Activated naive CD8-positive, alpha-beta T cell treated with anti-CD3 and anti-CD28 coated beads, Interleukin-2, amount 50 U/mL, for 24 hours (primary cell): ENCODE measurements at regions not wholly inside any gene's neighbourhood (a gene's known extent, or its start where the extent isn't known, plus 50 kb on each side); places are given as distances from the start of the nearest gene placed in this dataset.
"Not testable (repeated sequence)": the region's sequence is repeated elsewhere in the genome, so short reads cannot be mapped to it uniquely, and the experiment has no call there.

Experiments
- ATAC-seq: fragments of 150-1000 bp; cut with Tn5 transposase; one replicate; pipeline ENCODE4 v1.10.0; 2021
- DNase-seq: peaks from one replicate; pipeline ENCODE4 v3.0.0; 2021
- H3K27ac Mint-ChIP-seq: one replicate; pipeline ENCODE4 v1.8.0; 2021; ENCODE audit warnings: mild to moderate bottlenecking, mixed read lengths
- H3K27me3 Mint-ChIP-seq: one replicate; pipeline ENCODE4 v1.8.0; 2021; ENCODE audit warnings: mixed read lengths
- H3K36me3 Mint-ChIP-seq: one replicate; pipeline ENCODE4 v1.8.0; 2021; ENCODE audit warnings: low read depth, mixed read lengths
- H3K4me1 Mint-ChIP-seq: one replicate; pipeline ENCODE4 v1.8.0; 2021; ENCODE audit warnings: mixed read lengths
- H3K4me3 Mint-ChIP-seq: one replicate; pipeline ENCODE4 v1.8.0; 2021; ENCODE audit warnings: mild to moderate bottlenecking, moderate library complexity, mixed read lengths
- H3K9me3 Mint-ChIP-seq: one replicate; pipeline ENCODE4 v1.8.0; 2021; ENCODE audit warnings: mixed read lengths

GRCh38 chr13:18273785-18274514, 907.7 kb downstream of the TUBA3C start:
- not testable (repeated sequence) for H3K27ac Mint-ChIP-seq, H3K4me1 Mint-ChIP-seq, H3K36me3 Mint-ChIP-seq, H3K27me3 Mint-ChIP-seq, H3K4me3 Mint-ChIP-seq, ATAC-seq, DNase-seq, H3K9me3 Mint-ChIP-seq

GRCh38 chr13:18258801-18259419, 922.7 kb downstream of the TUBA3C start:
- not testable (repeated sequence) for H3K27ac Mint-ChIP-seq, H3K4me3 Mint-ChIP-seq, H3K9me3 Mint-ChIP-seq, H3K4me1 Mint-ChIP-seq, H3K36me3 Mint-ChIP-seq, ATAC-seq, H3K27me3 Mint-ChIP-seq, DNase-seq

- not testable (repeated sequence) for DNase-seq, H3K4me3 Mint-ChIP-seq, ATAC-seq, H3K9me3 Mint-ChIP-seq, H3K4me1 Mint-ChIP-seq, H3K27me3 Mint-ChIP-seq, H3K36me3 Mint-ChIP-seq, H3K27ac Mint-ChIP-seq
Observed at GRCh38 chr13:18257686-18258085, 923.9 kb downstream of the TUBA3C start.

- H3K4me1 Mint-ChIP-seq, H3K27me3 Mint-ChIP-seq, DNase-seq, H3K36me3 Mint-ChIP-seq, H3K9me3 Mint-ChIP-seq, H3K4me3 Mint-ChIP-seq, ATAC-seq, H3K27ac Mint-ChIP-seq: not testable (repeated sequence)
Observed at GRCh38 chr13:18252848-18253247, 928.8 kb downstream of the TUBA3C start.

- not testable (repeated sequence) for H3K9me3 Mint-ChIP-seq, H3K4me3 Mint-ChIP-seq, H3K27me3 Mint-ChIP-seq, H3K36me3 Mint-ChIP-seq, DNase-seq, H3K4me1 Mint-ChIP-seq, ATAC-seq, H3K27ac Mint-ChIP-seq
Observed at GRCh38 chr13:18248533-18249240, 932.9 kb downstream of the TUBA3C start.

- ATAC-seq, H3K27ac Mint-ChIP-seq, H3K27me3 Mint-ChIP-seq, DNase-seq, H3K4me1 Mint-ChIP-seq, H3K36me3 Mint-ChIP-seq, H3K4me3 Mint-ChIP-seq, H3K9me3 Mint-ChIP-seq: not testable (repeated sequence)
Observed at GRCh38 chr13:18240086-18240485, 941.5 kb downstream of the TUBA3C start.

- H3K4me1 Mint-ChIP-seq, H3K27me3 Mint-ChIP-seq: not testable (repeated sequence)
Observed at GRCh38 chr13:18238586-18238985, 943.0 kb downstream of the TUBA3C start.

GRCh38 chr13:18236528-18236815, 945.2 kb downstream of the TUBA3C start:
- Mint-ChIP-seq H3K27me3 (no peaks in the 10 kb centered on the region), H3K27ac (no peak overlapping the region), H3K4me3 (no peak overlapping the region), H3K9me3 (no peaks in the 10 kb centered on the region), H3K36me3 (no peaks in the 10 kb centered on the region), H3K4me1 (no peaks in the 10 kb centered on the region)
- no peak for ATAC-seq
- DNase-seq, result no peak

More at GRCh38 chr13:18238586-18238985, 943.0 kb downstream of the TUBA3C start:
- not testable (repeated sequence) for H3K9me3 Mint-ChIP-seq, ATAC-seq, DNase-seq, H3K36me3 Mint-ChIP-seq, H3K27ac Mint-ChIP-seq, H3K4me3 Mint-ChIP-seq

GRCh38 chr13:18235756-18236527, 945.7 kb downstream of the TUBA3C start:
- no peaks in the 10 kb centered on the region for H3K9me3 Mint-ChIP-seq
- H3K4me3 Mint-ChIP-seq, result no peak overlapping the region
- DNase-seq (no peak), ATAC-seq (no peak)
- no peak overlapping the region for H3K27ac Mint-ChIP-seq
- H3K27me3 Mint-ChIP-seq, result no peaks in the 10 kb centered on the region
- no peaks in the 10 kb centered on the region for H3K36me3 Mint-ChIP-seq
- no peaks in the 10 kb centered on the region for H3K4me1 Mint-ChIP-seq

- Mint-ChIP-seq H3K4me3 (no peak overlapping the region), H3K9me3 (no peaks in the 10 kb centered on the region), H3K36me3 (no peaks in the 10 kb centered on the region), H3K4me1 (no peaks in the 10 kb centered on the region), H3K27ac (no peak overlapping the region), H3K27me3 (no peaks in the 10 kb centered on the region)
- no peak for ATAC-seq
- no peak for DNase-seq
Observed at GRCh38 chr13:18235172-18235571, 946.5 kb downstream of the TUBA3C start.

- not testable (repeated sequence) for H3K27me3 Mint-ChIP-seq, ATAC-seq, H3K4me3 Mint-ChIP-seq, H3K4me1 Mint-ChIP-seq, H3K9me3 Mint-ChIP-seq, H3K36me3 Mint-ChIP-seq, DNase-seq, H3K27ac Mint-ChIP-seq
Observed at GRCh38 chr13:18234451-18234850, 947.2 kb downstream of the TUBA3C start.

- Mint-ChIP-seq H3K36me3 (no peaks in the 10 kb centered on the region), H3K4me3 (no peak overlapping the region), H3K9me3 (no peaks in the 10 kb centered on the region), H3K4me1 (no peaks in the 10 kb centered on the region), H3K27me3 (no peaks in the 10 kb centered on the region), H3K27ac (no peak overlapping the region)
- no peak for ATAC-seq
- DNase-seq, result no peak
Observed at GRCh38 chr13:18233783-18234299, 947.8 kb downstream of the TUBA3C start.

- no peaks in the 10 kb centered on the region for H3K4me1 Mint-ChIP-seq
- H3K9me3 Mint-ChIP-seq, result no peaks in the 10 kb centered on the region
- DNase-seq, result no peak
- no peaks in the 10 kb centered on the region for H3K36me3 Mint-ChIP-seq
- no peak for ATAC-seq
- H3K27ac Mint-ChIP-seq, result no peak overlapping the region
- H3K4me3 Mint-ChIP-seq, result no peak overlapping the region
- no peaks in the 10 kb centered on the region for H3K27me3 Mint-ChIP-seq
Observed at GRCh38 chr13:18232994-18233782, 948.4 kb downstream of the TUBA3C start.
